Muscle of leg (tissue), 3 donors: ENCODE measurements at regions not wholly inside any gene's neighbourhood (a gene's known extent, or its start where the extent isn't known, plus 50 kb on each side); places are given as distances from the start of the nearest gene placed in this dataset.
A peak's percentile ranks its signal among the peaks of the same experiment; 100 is the strongest.
"Not testable (repeated sequence)": the region's sequence is repeated elsewhere in the genome, so short reads cannot be mapped to it uniquely, and the experiment has no call there.

Source experiments
- DNase-seq: peaks from one replicate; pipeline ENCODE4 v3.0.0; 2013
- H3K27ac ChIP-seq: one replicate; pipeline ENCODE4 v1.5.1; 2013; ENCODE audit warnings: mild to moderate bottlenecking, low read length, control low read depth
- H3K27me3 ChIP-seq: one replicate; pipeline ENCODE4 v1.6.1; 2013; ENCODE audit warnings: low read length; ENCODE audit not compliant: control insufficient read depth, insufficient read depth
- H3K36me3 ChIP-seq: one replicate; pipeline ENCODE4 v1.6.1; 2013; ENCODE audit warnings: low read length; ENCODE audit not compliant: control insufficient read depth, insufficient read depth
- H3K4me1 ChIP-seq: one replicate; pipeline ENCODE4 v1.6.1; 2013; ENCODE audit warnings: low read length; ENCODE audit not compliant: control insufficient read depth, insufficient read depth
- H3K4me3 ChIP-seq: one replicate; pipeline ENCODE4 v1.5.1; 2013; ENCODE audit warnings: low read length, control low read depth
- H3K9me3 ChIP-seq: replicated peaks from 2 replicates; pipeline ENCODE4 v1.6.1; 2013; ENCODE audit warnings: low read depth, low read length; ENCODE audit not compliant: control insufficient read depth
- WGBS: methylation state at CpG from one replicate; pipeline ENCODE4 v1.1.5; 2013; ENCODE audit warnings: missing lambda C conversion rate; ENCODE audit not compliant: insufficient coverage; 5-methylcytosine and 5-hydroxymethylcytosine counted together

DNA sequence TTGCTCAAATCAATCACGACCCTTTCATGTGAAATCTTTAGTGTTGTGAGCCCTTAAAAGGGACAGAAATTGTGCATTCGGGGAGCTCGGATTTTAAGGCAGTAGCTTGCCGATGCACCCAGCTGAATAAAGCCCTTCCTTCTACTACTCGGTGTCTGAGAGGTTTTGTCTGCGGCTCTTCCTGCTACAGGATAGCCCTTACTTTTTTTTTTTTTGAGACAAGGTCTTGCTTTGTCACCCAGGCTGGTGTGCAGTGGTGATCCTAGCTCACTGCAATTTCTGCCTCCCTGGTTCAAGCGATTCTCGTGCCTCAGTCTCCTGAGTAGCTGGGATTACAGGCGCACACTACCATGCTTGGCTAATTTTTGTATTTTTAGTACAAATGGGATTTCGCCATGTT is 56.4 kb upstream of the DPPA4 start:
- H3K27me3 ChIP-seq, H3K9me3 ChIP-seq, H3K36me3 ChIP-seq, H3K4me1 ChIP-seq, H3K27ac ChIP-seq, H3K4me3 ChIP-seq, DNase-seq: not testable (repeated sequence)
- WGBS, result 100% methylated on average over 4 of the region's 10 CpGs

GRCh38 chr3:109392293-109392692 is 54.9 kb upstream of the DPPA4 start:
- no peaks in the 10 kb centered on the region for H3K9me3 ChIP-seq
- H3K27ac ChIP-seq, result no peak overlapping the region
- no peak overlapping the region for H3K4me3 ChIP-seq
- DNase-seq, result no peak
- H3K27me3 ChIP-seq, result no peaks in the 10 kb centered on the region
- H3K4me1 ChIP-seq, result peaks cover 2% of the 10 kb centered on the region
- H3K36me3 ChIP-seq, result no peaks in the 10 kb centered on the region
- WGBS, result 80% methylated on average over 3 of the region's 3 CpGs

GRCh38 chr3:109387621-109388020 is 50.3 kb upstream of the DPPA4 start:
- no peaks in the 10 kb centered on the region for H3K36me3 ChIP-seq
- WGBS, result no CpG with 5 or more reads among the region's 1 CpG
- no peak for DNase-seq
- no peak overlapping the region for H3K4me3 ChIP-seq
- H3K9me3 ChIP-seq, result no peaks in the 10 kb centered on the region
- no peaks in the 10 kb centered on the region for H3K27me3 ChIP-seq
- peaks cover 2% of the 10 kb centered on the region for H3K4me1 ChIP-seq
- no peak overlapping the region for H3K27ac ChIP-seq

GRCh38 chr3:109387201-109387600 is 49.9 kb upstream of the DPPA4 start:
- no CpG with 5 or more reads among the region's 1 CpG for WGBS

More at GRCh38 chr3:109387201-109387600, 49.9 kb upstream of the DPPA4 start:
- no peaks in the 10 kb centered on the region for H3K27me3 ChIP-seq
- peaks cover 2% of the 10 kb centered on the region for H3K4me1 ChIP-seq
- no peak overlapping the region for H3K4me3 ChIP-seq
- peak; percentile 50 for DNase-seq
- no peak overlapping the region for H3K27ac ChIP-seq
- H3K36me3 ChIP-seq, result no peaks in the 10 kb centered on the region
- no peaks in the 10 kb centered on the region for H3K9me3 ChIP-seq
